HepG2 (cell line): ENCODE measurements at regions not wholly inside any gene's neighbourhood (a gene's known extent, or its start where the extent isn't known, plus 50 kb on each side); places are given as distances from the start of the nearest gene placed in this dataset.

Experiments used
- NCOR1 ChIP-seq: fragments of 200-600 bp; sonication (generic); IDR thresholded peaks from 2 replicates; pipeline ENCODE4 v1.7.0; 2017; ENCODE audit warnings: antibody characterized with exemption, low read length, borderline replicate concordance
- STAG1 ChIP-seq: sonication (generic); formaldehyde crosslinking; IDR thresholded peaks from 2 replicates; pipeline ENCODE4 v1.4.0; 2020; ENCODE audit warnings: missing genetic modification reagents
- THYN1 ChIP-seq: sonication (generic); formaldehyde crosslinking; IDR thresholded peaks from 2 replicates; pipeline ENCODE4 v1.8.1; 2023; ENCODE audit warnings: low read depth, mild to moderate bottlenecking, moderate library complexity, missing genetic modification reagents, borderline replicate concordance
- ZNF17 ChIP-seq: sonication (generic); formaldehyde crosslinking; IDR thresholded peaks from 2 replicates; pipeline ENCODE4 v1.5.0; 2020; ENCODE audit warnings: mild to moderate bottlenecking, missing genetic modification reagents
- ZNF281 ChIP-seq: sonication (generic); formaldehyde crosslinking; IDR thresholded peaks from 2 replicates; pipeline ENCODE4 v1.4.0; 2020; ENCODE audit warnings: missing genetic modification reagents, borderline replicate concordance
- TF ChIP-seq, protein P1 (sequence below): sonication (generic); formaldehyde crosslinking; IDR thresholded peaks from 2 replicates; pipeline ENCODE4 v1.4.0; 2020; ENCODE audit warnings: mild to moderate bottlenecking, missing genetic modification reagents

GRCh38 chr16:79973320-79973719 is 372.8 kb upstream of the MAF start (continued):
- TF ChIP-seq, protein P1, sequence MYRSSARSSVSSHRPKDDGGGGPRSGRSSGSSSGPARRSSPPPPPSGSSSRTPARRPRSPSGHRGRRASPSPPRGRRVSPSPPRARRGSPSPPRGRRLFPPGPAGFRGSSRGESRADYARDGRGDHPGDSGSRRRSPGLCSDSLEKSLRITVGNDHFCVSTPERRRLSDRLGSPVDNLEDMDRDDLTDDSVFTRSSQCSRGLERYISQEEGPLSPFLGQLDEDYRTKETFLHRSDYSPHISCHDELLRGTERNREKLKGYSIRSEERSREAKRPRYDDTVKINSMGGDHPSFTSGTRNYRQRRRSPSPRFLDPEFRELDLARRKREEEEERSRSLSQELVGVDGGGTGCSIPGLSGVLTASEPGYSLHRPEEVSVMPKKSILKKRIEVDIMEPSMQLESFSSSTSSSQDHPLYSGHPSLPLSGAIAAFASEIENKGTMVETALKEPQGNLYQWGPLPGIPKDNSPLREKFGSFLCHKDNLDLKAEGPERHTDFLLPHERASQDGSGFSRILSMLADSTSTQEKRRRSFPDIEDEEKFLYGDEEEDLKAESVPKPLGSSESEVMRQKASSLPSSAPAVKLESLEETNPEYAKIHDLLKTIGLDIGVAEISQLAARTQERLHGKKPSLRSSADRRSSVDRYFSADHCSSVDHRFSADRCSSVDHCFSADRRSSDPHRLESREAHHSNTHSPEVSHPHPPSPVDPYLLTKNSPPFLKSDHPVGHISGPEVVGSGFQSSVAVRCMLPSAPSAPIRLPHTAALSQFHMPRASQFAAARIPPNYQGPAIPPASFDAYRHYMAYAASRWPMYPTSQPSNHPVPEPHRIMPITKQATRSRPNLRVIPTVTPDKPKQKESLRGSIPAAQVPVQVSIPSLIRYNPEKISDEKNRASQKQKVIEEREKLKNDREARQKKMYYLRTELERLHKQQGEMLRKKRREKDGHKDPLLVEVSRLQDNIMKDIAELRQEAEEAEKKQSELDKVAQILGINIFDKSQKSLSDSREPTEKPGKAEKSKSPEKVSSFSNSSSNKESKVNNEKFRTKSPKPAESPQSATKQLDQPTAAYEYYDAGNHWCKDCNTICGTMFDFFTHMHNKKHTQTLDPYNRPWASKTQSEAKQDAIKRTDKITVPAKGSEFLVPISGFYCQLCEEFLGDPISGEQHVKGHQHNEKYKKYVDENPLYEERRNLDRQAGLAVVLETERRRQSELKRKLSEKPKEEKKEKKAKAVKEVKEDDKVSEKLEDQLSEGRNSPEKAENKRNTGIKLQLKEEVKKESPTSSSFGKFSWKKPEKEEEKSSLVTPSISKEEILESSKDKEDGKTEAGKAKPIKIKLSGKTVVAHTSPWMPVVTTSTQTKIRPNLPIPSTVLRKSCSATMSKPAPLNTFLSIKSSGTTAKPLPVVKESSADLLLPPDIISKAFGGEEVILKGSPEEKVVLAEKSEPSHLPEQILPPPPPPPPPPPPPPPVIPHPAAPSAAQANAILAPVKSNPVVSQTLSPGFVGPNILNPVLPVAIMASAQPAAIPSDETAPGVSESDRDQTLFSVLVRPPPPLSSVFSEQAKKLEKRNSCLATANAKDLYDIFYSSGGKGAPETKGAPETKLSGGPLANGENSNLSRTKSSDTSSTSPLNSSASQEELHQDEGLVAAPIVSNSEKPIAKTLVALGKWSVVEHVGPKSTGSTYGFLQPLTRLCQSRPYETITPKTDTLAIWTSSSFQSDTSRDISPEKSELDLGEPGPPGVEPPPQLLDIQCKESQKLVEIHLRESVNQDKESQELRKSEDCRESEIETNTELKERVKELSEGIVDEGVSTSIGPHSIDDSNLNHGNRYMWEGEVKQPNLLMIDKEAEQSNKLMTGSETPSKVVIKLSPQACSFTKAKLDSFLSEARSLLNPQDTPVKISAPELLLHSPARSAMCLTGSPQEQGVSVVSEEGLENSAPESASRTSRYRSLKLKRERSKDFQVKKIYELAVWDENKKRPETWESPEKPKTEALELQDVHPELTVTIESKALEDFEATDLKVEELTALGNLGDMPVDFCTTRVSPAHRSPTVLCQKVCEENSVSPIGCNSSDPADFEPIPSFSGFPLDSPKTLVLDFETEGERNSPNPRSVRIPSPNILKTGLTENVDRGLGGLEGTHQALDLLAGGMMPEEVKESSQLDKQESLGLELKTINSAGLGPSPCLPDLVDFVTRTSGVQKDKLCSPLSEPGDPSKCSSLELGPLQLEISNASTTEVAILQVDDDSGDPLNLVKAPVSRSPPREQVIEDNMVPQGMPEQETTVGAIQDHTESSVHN (CRISPR knock-in tag) = no peak
- no peak for TF ChIP-seq ZNF17 (CRISPR knock-in tag)
- no peak for TF ChIP-seq ZNF281 (CRISPR knock-in tag)
- TF ChIP-seq STAG1 (CRISPR knock-in tag) = no peak
- TF ChIP-seq THYN1 (CRISPR knock-in tag) = no peak
- TF ChIP-seq NCOR1 = no peak
- TF ChIP-seq, all 625 proteins: peak for 0
